NCI-H1694 treated with DMSO at 0.1 percent for 48 hours (cell line): ENCODE measurements at regions not wholly inside any gene's neighbourhood (a gene's known extent, or its start where the extent isn't known, plus 50 kb on each side); places are given as distances from the start of the nearest gene placed in this dataset.

Experiments used
- DNase-seq: peaks from one replicate; lab custom pipeline; 2025; lab: John Stamatoyannopoulos, UW

- no peak for DNase-seq
Observed at GRCh38 chr16:17654571-17654970, 183.8 kb upstream of the XYLT1 start.

- no peak for DNase-seq
Observed at GRCh38 chr16:17654142-17654541, 183.4 kb upstream of the XYLT1 start.

GRCh38 chr16:17647879-17648872 is 177.4 kb upstream of the XYLT1 start:
- no peak for DNase-seq

GRCh38 chr16:17643935-17644334 is 173.2 kb upstream of the XYLT1 start:
- DNase-seq = no peak

- DNase-seq = no peak
Observed at GRCh38 chr16:17641990-17642389, 171.2 kb upstream of the XYLT1 start.

- DNase-seq = no peak
Observed at GRCh38 chr16:17638134-17638533, 167.4 kb upstream of the XYLT1 start.

GRCh38 chr16:17635183-17635582 is 164.4 kb upstream of the XYLT1 start:
- DNase-seq = no peak

GRCh38 chr16:17633181-17633951 is 162.6 kb upstream of the XYLT1 start:
- no peak for DNase-seq

- no peak for DNase-seq
Observed at GRCh38 chr16:17632667-17633066, 161.9 kb upstream of the XYLT1 start.

- DNase-seq = no peak
Observed at GRCh38 chr16:17629936-17630335, 159.2 kb upstream of the XYLT1 start.

GRCh38 chr16:17628983-17629382 is 158.2 kb upstream of the XYLT1 start:
- DNase-seq = no peak

GRCh38 chr16:17622366-17622765 is 151.6 kb upstream of the XYLT1 start:
- DNase-seq = no peak

GRCh38 chr16:17619261-17619660 is 148.5 kb upstream of the XYLT1 start:
- DNase-seq = no peak

GRCh38 chr16:17617021-17617552 is 146.3 kb upstream of the XYLT1 start:
- no peak for DNase-seq

- no peak for DNase-seq
Observed at GRCh38 chr16:17612336-17612735, 141.6 kb upstream of the XYLT1 start.

GRCh38 chr16:17607609-17608008 is 136.8 kb upstream of the XYLT1 start:
- peak; percentile 40 for DNase-seq

GRCh38 chr16:17607075-17607509 is 136.3 kb upstream of the XYLT1 start:
- no peak for DNase-seq

- DNase-seq = no peak
Observed at GRCh38 chr16:17606460-17606859, 135.7 kb upstream of the XYLT1 start.

GRCh38 chr16:17605784-17606183 is 135.0 kb upstream of the XYLT1 start:
- DNase-seq = no peak

- no peak for DNase-seq
Observed at GRCh38 chr16:17603626-17604025, 132.9 kb upstream of the XYLT1 start.

- no peak for DNase-seq
Observed at GRCh38 chr16:17602678-17603077, 131.9 kb upstream of the XYLT1 start.

GRCh38 chr16:17598968-17599367 is 128.2 kb upstream of the XYLT1 start:
- no peak for DNase-seq
